22Rv1 (cell line): ENCODE measurements at regions not wholly inside any gene's neighbourhood (a gene's known extent, or its start where the extent isn't known, plus 50 kb on each side); places are given as distances from the start of the nearest gene placed in this dataset.

Experiments
- ZFX ChIP-seq: fragments of 450-650 bp; IDR thresholded peaks from 2 replicates; pipeline ENCODE4 v1.6.1; 2017; ENCODE audit warnings: antibody characterized with exemption, borderline replicate concordance
- TF ChIP-seq, protein P1 (sequence below): fragments of 450-650 bp; IDR thresholded peaks from 2 replicates; pipeline ENCODE4 v1.5.1; 2017; ENCODE audit warnings: mild to moderate bottlenecking

DNA sequence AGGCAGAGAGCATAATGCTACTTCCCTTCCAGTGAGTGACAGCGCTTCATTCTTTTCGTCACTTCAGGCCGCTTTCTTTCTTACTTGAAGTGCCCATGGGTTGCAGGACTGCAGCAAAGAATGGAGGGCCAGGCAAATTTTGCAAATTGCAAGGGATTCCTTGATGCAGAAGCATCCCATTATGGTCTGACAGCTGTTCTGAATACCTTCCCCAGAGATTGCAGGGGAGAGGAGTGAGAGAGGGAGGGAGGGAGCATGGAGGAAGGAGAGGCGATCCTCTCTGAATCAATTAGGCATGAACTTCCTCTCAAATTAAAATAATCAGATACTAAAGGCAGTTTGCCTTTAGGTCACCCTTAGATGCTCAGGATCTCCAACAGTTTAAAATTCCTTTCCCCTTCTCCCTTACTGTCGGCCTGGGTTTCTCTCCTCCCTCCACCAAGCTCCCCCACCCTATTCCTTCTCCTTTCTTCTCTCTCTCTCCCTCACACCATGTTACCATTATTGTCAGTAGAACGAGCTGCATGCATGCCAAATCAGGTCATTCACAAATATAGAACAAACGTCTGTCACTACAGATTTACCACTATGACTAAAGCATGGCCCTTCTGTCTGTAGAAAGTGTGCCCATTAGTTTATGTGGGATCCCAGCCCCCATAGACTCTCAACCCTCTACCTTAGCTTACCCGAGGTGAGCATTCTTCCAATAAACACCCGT is 289.2 kb downstream of the CD83 start:
- TF ChIP-seq ZFX: no peak
- TF ChIP-seq, protein P1, sequence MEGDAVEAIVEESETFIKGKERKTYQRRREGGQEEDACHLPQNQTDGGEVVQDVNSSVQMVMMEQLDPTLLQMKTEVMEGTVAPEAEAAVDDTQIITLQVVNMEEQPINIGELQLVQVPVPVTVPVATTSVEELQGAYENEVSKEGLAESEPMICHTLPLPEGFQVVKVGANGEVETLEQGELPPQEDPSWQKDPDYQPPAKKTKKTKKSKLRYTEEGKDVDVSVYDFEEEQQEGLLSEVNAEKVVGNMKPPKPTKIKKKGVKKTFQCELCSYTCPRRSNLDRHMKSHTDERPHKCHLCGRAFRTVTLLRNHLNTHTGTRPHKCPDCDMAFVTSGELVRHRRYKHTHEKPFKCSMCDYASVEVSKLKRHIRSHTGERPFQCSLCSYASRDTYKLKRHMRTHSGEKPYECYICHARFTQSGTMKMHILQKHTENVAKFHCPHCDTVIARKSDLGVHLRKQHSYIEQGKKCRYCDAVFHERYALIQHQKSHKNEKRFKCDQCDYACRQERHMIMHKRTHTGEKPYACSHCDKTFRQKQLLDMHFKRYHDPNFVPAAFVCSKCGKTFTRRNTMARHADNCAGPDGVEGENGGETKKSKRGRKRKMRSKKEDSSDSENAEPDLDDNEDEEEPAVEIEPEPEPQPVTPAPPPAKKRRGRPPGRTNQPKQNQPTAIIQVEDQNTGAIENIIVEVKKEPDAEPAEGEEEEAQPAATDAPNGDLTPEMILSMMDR: no peak
